HG03103 (cell line): ENCODE measurements at regions not wholly inside any gene's neighbourhood (a gene's known extent, or its start where the extent isn't known, plus 50 kb on each side); places are given as distances from the start of the nearest gene placed in this dataset.

Experiments
- ATAC-seq: cut with Tn5 transposase; IDR thresholded peaks from one replicate; pipeline ENCODE4 v1.9.1; 2021; ENCODE audit warnings: low read depth; ENCODE audit not compliant: unreplicated experiment

DNA sequence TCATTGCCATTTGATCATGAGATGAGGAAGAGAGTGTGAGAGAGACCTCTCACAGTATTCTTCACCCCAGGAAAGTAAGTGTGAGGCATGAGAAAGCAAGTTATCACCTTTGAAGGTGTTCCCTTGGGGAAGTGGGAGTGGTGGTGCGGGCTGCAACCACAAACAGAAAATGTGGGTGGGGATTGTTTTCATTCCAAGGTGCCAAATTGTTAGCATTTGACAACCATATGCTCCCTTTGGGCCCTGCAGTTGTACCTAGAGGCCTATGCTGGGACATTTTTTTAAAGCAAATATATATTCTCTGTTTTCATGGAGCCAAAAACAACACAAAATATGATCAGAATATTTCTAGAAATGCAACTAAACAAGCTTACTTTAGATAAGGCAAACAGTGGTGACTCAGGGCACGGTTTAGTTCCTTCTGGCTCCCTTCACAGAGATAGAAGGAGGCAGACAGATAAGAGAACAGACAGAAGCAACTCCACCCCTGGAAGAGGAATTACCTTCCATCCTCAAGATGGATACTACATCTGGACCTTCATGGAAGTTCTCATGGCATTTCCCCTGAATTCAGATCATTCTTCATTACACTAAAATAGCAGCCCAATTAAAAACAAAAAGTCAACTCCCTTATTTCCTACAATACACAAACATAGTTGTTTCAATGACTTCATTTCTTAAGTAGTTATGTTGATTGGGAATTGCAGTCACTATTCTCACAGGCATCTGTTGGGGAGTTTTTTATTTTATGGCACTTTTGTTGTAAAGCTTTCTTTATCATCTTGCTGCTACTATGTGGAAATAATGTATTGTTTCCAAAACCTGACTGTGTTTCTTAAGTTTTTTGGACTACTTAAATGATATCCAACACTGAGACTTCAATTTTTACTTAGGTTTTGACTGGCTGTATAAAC, 416.6 kb downstream of the PLK2 start:
- no peak for ATAC-seq

DNA sequence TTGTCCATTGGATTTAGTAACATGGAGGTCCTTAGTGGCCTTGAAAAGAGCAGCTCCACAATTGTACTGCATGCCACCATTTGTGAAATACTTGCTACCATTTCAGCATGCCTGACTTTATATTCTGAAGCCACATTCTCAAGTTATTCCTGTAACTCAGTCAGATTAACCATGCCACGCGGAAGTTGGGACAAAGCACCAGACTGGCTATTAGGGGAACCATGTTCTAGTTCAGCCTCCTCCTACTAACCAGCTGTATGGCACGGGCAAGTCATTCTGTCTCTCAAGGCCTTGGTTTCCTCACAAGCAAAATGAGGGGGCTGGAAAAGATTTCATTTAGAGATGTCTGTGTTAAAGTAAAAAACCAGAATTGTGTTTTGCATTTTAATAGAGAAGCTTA, 418.0 kb downstream of the PLK2 start:
- no peak for ATAC-seq

DNA sequence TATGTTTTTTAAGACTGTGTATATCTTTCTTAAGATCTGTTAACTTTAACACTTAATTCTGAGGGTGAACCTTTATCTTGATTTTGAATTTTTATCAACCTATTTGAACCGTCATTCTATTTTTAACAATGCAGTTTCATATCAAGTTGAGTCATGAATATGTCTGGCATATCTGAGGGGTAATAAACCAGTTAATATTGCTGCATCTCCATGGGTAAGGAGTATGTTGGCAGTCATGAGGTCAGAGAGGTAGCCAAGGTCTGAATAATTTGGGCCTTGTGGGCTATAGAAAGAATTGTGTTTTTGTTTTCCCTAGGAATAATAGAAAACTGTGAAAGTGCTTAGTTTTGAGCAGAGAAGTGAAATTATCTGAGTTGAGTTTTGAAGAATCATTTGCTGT, 419.0 kb downstream of the PLK2 start:
- no peak for ATAC-seq

DNA sequence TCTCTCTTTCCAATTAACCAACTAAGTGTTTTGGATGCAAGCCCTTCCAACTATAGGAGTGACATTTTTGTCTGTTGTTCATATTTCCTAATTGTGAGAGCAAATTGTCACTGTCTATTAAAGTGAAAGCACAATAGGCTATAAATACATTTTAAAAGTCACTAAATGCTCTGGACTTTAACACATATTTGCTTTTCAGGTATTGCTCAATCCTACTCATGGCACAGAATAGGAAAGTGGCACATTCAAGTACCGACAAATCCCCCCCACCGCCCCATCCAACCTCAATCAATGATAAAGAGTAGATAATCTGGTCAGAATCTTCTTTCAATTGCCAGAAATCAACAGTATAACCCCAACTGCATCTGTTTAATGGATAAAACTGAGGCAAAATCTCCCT, 419.8 kb downstream of the PLK2 start:
- no peak for ATAC-seq

DNA sequence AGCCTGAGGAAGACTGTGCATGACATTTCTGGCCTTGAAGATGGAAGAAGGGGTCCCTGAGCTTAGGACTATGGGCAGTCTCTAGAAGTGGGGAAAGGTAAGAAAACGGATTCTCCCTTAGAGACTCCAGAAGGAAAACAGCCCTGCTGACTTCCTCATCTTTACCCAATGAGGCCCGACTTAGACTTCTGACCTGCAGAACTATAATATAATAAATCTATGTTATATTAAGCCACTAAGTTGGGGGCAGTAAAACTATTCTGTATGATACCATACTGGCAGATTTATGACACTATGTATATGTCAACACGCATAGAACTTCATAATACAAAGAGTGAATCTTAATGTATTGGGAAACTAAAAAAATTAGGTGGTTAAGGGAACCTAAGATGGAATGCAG, 422.0 kb downstream of the PLK2 start:
- ATAC-seq: no peak

DNA sequence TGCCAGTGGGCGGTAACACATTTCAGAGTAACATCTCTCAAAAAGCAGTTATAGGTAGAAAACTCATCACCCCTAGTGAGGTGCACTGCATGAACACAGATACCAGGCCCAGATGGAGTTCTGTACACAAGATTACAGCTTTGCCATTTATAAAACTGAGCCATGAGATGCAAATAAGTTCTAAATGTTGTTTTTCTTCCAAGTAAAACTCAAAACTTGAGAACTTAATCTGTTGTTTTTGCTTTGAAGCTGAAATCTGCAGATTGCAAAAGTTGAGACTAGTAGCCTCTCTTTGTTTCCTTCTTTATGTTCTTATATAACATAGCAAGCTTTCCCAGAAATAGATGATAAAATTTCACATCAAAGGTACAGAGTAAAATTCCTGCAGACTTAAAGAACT, 434.1 kb downstream of the PLK2 start:
- no peak for ATAC-seq

DNA sequence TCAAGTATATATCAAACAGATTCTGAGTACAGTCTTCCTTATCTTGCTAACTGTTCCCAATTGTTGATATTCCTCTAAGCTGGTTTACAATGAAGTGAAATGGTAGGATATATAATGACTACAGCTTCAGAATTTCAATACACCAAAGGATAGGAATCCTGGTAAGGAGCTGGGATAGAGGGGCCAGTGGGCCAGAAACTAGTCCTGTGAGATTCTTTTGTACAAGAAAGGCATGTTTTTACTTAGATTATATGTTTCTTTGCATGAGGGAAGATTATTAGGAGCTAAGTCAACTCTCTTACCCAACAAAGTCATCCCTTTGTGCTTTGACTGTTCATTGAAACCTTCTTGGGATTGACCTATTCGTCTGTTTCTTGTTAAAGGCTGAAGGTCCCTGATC, 435.7 kb downstream of the PLK2 start:
- ATAC-seq: no peak

DNA sequence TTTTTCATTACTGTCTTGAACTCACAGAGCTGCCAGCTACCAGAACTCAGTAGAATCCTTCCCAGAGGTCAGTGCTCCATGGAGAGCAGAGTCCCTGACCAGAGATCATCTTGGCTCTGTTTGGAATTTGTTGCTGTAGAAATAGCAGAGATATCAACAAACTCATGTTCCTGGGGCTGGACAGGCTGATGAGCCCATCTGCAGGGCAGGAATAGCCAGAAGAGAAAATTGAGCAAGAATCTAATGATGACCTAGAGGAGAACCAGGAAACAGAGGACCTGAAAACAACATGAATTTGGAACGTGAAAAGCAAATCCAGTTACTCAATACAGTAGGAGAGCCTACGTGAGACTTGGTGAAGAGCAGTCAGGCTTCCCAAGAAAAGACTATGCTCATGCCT, 437.8 kb downstream of the PLK2 start:
- ATAC-seq: no peak

DNA sequence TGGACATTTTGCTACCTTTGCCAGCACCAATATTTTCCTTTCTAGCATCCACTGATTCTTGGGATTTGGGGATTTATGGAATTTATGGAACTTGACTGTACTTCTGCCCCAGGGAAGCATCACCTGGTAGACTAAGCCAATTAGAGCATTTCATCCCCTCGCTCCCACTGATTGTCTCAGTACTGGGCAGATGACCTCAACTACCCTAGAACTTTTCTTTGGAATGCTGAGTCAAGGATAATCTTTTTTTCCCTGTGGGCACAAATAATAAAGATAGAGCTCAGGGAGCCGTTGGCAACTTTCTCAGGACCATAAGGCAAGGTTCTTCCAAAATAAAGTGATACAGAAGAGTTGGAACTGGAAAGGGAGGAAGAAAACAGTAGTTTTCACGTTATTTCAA, 438.4 kb downstream of the PLK2 start:
- no peak for ATAC-seq

DNA sequence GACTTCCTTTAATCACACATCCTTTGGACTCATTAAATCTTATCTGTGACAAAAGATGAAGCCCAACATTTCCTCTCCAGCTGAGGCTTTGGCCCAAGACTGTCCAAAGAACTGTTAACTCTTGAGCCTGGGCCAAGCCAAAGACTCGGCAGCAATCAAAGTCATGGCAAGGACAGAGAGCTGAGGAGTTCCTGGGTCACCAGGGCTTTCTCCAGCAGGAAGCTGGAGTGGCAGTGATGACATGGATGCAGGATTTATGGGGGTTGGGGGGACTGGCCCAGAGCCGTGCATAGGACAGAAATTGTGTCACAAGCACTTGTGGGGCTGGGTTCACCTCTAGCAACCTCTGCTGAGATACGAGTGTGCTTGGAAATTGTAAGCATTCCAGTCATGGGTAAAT, 440.3 kb downstream of the PLK2 start:
- ATAC-seq: no peak

DNA sequence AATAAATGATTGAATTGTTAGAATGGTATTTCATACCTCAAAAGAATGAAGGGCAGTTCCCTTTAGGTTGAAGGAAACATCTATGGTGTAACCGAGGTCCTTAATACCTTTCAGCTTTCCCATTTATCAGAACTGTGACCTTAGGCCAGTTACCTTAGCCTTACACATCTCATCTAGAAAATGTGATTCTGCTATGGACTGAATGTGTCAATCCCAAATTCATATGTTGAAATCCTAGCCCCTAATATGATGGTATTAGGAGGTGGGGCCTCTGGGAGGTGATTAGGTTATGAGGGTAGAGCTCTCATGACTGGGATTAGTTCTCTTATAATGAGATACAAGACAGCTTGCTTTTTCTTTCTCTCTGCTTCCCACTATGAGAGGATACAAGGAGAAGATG, 441.9 kb downstream of the PLK2 start:
- ATAC-seq: no peak

DNA sequence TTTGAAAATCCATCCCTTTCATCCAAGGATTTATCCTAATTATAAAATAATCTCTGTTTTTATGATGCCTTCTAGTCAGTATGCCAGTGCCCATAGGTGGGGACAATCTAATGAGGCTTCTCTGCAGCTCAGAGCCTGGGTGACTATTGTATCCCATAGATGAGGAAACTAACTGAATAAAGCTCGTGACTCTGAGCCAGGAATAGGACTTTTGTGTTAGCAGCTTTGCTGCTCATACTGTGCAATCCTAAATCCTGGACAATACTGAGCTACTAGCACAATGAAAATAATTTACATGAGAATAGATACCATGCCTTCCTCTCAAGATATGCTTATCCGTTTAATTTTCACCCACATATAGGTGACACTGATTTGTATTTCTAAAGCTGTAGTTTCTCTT, 443.0 kb downstream of the PLK2 start:
- ATAC-seq: no peak

DNA sequence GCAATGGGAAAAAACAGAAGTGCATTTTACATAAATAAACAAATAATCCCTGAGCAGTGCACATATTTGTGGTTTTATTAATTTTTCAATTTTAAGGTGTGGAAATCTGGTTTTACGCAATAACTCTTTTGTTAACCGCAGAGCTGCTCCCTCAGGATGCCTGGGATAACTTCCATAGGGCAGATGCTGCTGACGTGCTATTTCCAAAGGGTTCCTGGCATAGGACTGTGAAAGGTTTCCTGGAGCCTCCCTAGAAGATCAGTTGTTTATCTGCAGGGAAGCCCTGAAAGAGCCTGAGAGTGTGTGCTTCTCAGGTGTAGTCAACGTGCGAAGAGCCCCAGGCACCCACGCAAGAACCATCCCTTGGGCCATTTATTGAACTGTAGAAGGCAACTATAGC, 443.5 kb downstream of the PLK2 start:
- ATAC-seq: no peak

DNA sequence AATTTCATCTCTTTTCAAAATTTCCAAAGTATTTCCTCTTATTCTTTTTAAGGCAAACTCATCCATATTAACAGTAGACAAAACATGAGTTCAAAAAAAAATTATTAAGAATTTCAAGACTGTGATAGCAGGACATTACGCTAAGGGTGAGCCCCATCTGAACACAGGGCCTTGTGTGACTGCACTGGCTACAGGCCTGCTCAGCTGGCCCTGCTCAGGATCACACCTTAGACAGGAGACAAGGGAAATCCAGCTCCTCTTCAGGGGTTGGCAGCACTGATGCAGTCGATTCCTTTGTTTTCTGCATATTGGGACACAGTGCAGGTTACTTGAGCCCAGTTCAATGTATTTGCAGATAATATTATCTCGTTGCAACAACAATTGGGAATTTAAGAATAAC, 444.7 kb downstream of the PLK2 start:
- no peak for ATAC-seq

DNA sequence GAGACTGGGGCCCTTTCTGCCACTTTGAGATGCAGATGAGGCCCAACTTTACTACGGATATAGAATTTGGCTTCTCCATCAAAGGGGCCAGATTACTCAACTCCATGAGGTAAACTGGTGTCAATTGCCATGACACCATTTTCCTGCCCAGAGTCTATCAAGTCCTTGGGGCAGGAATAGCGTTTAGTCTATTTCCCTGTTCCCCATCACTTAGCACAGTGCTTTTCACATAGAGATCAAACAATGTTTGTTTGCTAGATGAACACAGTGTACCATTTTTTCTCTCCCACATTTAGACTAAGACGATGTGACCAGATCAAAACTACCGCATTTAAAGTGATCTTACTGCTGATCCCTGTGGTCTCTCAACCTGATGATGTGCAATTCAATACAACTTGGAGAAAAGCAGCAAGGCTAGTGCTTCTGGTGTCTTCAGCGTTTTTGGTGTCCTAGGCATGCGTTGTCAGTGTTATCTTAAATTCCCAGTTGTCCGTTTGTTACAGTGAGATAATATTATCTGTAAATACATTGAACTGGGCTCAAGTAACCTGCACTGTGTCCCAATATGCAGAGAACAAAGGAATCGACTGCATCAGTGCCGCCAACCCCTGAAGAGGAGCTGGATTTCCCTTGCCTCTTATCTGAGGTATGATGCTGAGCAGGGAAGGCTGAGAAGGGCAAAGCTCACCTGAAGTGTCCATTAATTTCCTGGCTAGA, 446.2 kb downstream of the PLK2 start:
- ATAC-seq: no peak

DNA sequence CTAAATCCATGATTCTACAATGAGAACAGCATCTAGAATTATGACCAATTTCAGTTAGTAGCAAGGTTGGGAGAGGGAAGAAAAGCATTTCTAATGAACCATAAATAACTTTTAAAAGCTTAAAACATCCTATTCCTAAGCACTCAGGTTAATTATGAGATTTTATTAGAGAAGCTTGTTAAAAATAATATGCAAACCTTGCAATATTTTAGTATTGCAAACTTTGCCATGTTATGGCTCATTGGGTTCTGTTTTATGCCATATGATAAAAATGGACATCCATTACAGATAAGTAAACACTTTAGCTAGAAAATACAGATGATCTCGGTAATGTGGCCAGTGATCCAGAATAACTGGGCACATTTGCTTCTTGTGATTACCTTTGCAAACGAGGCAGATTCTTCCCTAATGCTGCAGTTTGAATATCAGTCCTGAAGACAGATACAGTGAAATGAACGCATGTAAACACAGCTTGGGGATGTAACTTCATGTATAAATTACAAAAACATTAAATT, 447.0 kb downstream of the PLK2 start:
- ATAC-seq: no peak

DNA sequence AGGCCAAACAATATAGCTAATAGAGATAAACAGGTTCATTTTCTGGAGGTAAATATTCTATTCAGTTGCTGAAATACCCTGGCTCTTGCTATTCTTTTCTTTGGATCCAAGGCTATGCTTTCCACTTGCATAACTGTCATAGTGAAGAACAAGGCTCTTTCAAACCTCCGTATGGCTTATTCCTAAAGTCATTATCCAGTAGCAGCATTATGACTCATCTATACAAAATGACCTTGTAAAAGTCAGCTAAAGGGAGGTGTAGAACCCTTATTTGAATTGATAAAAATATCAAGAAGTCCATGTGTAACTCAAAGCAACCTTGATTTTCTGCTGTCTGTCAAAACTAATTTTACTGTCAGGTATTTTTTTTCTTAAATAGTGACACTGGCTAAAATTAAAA, 447.8 kb downstream of the PLK2 start:
- ATAC-seq: no peak

DNA sequence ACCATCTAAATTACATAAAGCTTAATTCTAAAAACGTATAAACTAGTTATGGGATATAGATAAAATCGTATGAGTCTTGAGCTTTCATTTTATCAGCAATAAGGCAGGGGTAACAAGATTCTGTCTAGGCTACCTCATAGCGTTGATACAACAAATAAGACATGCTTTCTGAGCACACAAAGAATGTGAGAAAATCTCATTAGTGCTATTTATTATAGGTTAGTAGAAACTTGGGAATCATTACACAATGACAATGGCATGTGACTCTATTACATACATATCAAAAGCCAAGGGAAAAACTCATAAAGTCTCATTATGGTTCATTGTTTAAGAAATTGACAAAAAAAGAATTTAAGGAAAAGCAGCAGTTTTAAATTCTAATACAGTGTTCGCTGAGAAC, 448.6 kb downstream of the PLK2 start:
- ATAC-seq: no peak

DNA sequence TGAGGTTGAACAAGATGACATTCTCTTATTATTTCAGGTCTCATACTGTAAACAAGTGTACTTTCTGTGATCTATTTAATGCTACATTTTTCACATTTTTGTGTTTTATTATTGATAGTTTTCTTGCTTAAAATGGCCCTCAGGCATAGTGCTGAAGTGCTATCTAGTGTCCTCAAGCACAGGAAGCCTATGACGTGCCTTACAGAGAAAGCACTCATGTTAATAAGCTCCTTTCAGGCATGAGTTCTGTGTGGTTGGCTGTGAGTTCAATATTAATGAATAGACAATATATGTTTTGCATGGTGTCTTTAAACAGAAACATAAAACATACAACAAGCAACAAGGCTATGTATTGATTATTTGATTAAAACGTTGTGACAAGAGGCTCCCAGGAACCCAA, 450.1 kb downstream of the PLK2 start:
- ATAC-seq: no peak

DNA sequence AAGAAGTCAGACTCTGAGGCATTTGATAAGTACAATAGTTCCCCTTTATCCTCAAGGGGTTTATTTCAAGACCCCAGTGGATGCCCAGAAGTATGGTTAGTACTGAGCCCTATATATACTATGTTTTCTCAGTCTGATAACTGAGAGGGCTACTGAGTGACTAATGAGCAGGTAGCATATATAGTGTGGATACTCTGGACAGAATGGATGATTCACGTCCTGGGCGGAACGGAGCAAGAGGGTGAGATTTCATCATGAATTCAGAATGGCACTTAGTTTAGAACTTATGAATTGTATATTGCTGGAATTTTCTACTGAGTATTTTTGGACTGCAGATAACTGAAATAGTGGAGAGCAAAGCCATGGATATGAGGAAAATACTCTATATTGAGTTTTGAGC, 457.6 kb downstream of the PLK2 start:
- ATAC-seq: no peak

DNA sequence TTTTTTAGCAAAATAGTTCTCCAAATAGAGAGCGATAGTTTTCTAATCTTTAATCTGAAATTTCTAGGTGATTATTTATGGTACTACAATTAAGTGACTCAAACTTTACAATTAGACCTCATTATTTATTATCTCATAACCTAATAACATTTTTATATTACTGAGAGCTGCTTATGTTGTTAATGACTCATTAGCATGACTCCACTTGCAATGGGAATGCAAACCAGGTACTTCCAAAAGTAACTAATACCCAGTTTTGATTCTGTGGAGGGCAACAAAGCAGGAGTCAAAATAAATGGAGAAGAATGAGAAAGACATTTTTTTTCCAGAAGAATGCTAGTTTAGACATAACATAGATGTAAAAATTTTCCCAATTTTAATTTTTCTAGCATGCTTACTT, 466.0 kb downstream of the PLK2 start:
- no peak for ATAC-seq

DNA sequence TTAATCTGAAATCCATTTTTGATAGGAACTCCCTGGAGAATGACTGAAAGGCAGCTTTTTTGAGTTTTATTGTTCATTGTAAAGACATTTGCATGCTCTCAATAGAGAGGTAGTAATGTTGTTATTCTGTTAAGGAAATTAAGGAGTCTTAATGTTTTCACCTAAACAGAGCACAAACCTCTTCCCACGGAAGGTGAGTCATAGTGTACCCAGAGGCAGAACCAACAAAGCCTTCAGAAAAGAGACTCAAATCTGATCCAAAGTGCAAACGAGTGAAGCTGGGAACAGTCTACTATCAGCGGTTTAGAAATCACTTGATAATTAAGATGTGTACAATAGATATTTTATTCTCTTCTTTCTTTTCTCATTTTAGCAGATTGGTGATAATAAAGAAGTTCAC, 470.5 kb downstream of the PLK2 start:
- ATAC-seq: no peak
